22Rv1 (cell line): ENCODE measurements at regions not wholly inside any gene's neighbourhood (a gene's known extent, or its start where the extent isn't known, plus 50 kb on each side); places are given as distances from the start of the nearest gene placed in this dataset.

Experiments
- H3K27ac ChIP-seq: fragments of 450-650 bp; 2 replicates; pipeline ENCODE4 v1.5.1; 2017
- CTCF ChIP-seq: fragments of 450-650 bp; IDR thresholded peaks from 2 replicates; pipeline ENCODE4 v1.5.1; 2017; ENCODE audit warnings: mild to moderate bottlenecking
- ZFX ChIP-seq: fragments of 450-650 bp; IDR thresholded peaks from 2 replicates; pipeline ENCODE4 v1.6.1; 2017; ENCODE audit warnings: antibody characterized with exemption, borderline replicate concordance

- H3K27ac ChIP-seq = peak overlapping the region; percentile 88
- TF ChIP-seq ZFX = no peak
- no peak for TF ChIP-seq CTCF
Measured at GRCh38 chr12:77599782-77600467, 230.8 kb upstream of the NAV3 start.

GRCh38 chr12:77594366-77594765 is 236.3 kb upstream of the NAV3 start:
- no peak for TF ChIP-seq ZFX
- TF ChIP-seq CTCF = no peak

GRCh38 chr12:77592836-77593235 is 237.9 kb upstream of the NAV3 start:
- no peak overlapping the region for H3K27ac ChIP-seq
- TF ChIP-seq CTCF (no peak), ZFX (no peak)

More at GRCh38 chr12:77594366-77594765, 236.3 kb upstream of the NAV3 start:
- H3K27ac ChIP-seq = no peak overlapping the region

GRCh38 chr12:77591959-77592743 is 238.5 kb upstream of the NAV3 start:
- no peak overlapping the region for H3K27ac ChIP-seq

GRCh38 chr12:77590306-77590705 is 240.4 kb upstream of the NAV3 start:
- H3K27ac ChIP-seq = no peak overlapping the region
- TF ChIP-seq ZFX (no peak), CTCF (no peak)

More at GRCh38 chr12:77591959-77592743, 238.5 kb upstream of the NAV3 start:
- TF ChIP-seq ZFX = no peak
- no peak for TF ChIP-seq CTCF

- no peak for TF ChIP-seq ZFX
- TF ChIP-seq CTCF = no peak
- H3K27ac ChIP-seq = no peak overlapping the region
Measured at GRCh38 chr12:77584860-77585259, 245.8 kb upstream of the NAV3 start.

GRCh38 chr12:77578466-77579220 is 252.1 kb upstream of the NAV3 start:
- TF ChIP-seq CTCF = no peak
- no peak for TF ChIP-seq ZFX
- no peak overlapping the region for H3K27ac ChIP-seq
